ENCODE measurements at regions not wholly inside any gene's neighbourhood (a gene's known extent, or its start where the extent isn't known, plus 50 kb on each side); places are given as distances from the start of the nearest gene placed in this dataset.
A peak's percentile ranks its signal among the peaks of the same experiment; 100 is the strongest.

DNA sequence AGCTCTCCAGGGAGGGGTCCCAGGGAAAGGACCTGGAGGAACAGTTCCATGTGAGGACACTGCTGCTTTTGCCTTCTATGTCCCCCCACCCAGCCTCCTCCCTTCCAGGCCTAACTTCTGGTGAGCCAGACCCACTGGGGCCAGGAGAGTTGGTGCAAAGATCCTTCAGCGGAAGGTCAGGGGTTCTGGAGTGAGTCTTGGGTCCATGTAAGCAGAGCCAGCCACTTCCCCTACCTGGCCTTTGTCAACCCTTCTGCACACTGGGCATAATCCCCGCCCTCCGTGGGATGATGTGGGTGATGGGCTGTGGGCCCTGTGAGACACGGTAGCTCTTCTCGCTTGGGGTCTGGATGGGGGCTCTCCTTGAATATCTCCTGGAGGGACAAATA is 76.9 kb downstream of the RHOB start:
- DNase-seq, result no peak

DNA sequence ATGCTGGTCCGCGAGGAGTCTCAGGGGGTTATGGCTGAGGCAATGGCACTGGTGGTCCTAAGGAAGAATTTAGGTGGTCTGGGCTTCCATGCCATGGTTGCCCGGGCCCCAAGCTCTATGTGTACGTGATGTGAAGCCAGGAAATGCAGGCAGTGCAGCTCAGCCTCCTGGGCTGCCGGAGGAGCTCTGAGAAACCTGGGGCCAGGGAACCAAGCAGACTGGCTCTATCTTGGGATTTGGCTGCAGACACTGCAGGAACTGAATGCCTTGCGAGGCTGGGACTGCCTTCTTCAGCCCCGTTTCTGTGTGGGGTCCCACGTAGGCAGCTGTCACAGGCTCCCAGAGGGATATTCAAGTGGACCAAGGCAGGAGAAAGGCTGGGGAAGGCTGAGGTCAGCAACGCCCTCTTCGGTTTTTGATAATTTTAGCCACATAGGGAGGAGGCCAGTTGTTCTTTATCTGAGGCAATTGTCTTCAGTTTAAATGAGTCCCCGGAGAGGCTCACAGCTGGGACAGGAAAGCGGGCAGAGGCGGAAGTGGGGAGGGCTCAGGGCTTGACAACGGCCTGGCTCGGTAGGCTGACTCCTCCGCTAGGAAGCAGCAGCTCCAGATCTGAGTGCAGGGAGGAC is 77.7 kb downstream of the RHOB start:
- DNase-seq, result peak; percentile 12

GRCh38 chr2:20525041-20526035 is 78.5 kb downstream of the RHOB start:
- no peak for DNase-seq

GRCh38 chr2:20526160-20526559 is 79.3 kb downstream of the RHOB start:
- peak; percentile 35 for DNase-seq

DNA sequence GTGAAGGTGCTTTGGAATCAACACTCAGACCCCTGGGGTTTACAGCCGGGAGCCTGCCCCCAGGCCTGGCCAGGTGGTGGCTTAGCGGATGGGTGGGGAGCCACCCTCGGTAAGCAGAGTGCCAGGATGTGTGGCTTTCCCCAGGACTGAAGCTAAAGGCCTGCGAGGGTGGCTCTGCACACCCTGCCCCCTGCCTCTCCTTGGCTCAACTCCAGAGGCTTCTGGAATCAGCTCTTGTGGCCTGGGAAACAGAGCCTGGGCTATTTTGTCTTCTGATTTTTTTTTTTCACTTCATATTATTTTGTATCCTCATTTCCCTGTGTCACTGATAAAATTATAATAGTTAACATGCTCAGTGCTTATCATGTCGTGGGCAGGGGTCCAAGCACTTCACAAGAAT is 79.8 kb downstream of the RHOB start:
- peak; percentile 63 for DNase-seq

DNA sequence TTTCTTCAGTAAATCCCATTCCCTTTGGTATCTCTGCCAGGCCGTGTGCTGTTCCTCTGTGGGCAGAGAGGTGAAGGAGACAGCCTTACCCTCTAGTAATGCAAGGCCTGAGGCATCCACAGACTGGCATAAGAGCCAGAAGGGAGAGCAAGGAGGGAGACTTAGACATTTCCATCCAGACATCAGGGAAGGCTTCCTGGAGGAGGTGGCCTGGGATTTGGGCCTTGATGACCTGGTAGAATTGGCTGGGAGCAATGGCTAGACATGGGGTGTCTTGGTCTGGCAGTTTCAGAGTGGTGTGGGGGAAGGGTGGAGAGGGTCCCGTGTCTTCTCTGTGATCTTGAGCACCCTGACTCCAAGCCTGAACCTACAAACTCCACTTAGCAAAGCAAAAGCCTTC is 81.8 kb downstream of the RHOB start:
- DNase-seq, result no peak

GRCh38 chr2:20530520-20530919 is 83.6 kb downstream of the RHOB start:
- DNase-seq, result no peak

- DNase-seq, result no peak
Observed at GRCh38 chr2:20531633-20532262, 84.9 kb downstream of the RHOB start.

- no peak for DNase-seq
Observed at GRCh38 chr2:20532634-20533437, 86.0 kb downstream of the RHOB start.

- DNase-seq, result peak; percentile 6
Observed at GRCh38 chr2:20533993-20534622, 87.2 kb downstream of the RHOB start.

DNA sequence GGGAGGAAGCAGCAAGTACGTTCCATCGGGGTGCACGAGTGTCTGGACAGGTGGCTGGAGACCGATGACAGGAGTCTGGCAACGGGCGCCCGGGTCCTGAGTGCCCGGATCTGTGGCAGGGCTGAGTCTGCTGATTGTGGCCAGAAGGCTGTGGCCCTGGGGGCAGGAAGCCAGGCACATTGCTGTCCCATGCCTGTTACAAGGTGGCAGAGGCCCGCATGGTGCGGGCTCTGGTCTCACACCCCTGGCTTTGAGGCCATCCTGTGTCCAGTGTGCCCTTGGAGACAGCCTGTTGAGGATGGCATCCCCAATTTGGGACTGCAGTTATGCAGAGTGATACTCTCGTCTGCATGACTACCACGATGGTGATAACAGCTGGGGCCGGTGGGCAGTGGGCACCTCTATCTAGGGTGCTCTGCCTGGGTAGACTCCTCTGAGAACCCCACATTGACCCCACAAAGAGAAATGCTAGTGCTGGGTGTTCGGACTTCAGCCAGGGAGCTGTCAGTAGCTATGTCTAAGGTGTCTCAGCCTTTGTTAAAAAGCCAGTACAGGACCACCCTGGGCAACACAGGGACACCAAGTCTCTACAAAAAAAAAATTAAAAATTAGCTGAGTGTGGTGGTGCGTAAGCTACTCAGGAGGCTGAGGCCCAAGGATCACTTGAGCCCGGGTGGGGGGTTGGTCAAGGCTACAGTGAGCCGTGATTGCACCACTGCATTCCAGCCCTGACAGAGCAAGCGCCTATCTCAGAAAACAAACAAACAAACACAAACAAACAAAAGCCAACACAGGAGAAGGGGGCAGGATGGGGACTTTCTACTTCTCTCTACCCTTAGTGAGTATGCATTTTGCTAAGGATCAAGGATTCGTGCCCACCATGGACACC is 88.3 kb downstream of the RHOB start:
- DNase-seq, result no peak

DNA sequence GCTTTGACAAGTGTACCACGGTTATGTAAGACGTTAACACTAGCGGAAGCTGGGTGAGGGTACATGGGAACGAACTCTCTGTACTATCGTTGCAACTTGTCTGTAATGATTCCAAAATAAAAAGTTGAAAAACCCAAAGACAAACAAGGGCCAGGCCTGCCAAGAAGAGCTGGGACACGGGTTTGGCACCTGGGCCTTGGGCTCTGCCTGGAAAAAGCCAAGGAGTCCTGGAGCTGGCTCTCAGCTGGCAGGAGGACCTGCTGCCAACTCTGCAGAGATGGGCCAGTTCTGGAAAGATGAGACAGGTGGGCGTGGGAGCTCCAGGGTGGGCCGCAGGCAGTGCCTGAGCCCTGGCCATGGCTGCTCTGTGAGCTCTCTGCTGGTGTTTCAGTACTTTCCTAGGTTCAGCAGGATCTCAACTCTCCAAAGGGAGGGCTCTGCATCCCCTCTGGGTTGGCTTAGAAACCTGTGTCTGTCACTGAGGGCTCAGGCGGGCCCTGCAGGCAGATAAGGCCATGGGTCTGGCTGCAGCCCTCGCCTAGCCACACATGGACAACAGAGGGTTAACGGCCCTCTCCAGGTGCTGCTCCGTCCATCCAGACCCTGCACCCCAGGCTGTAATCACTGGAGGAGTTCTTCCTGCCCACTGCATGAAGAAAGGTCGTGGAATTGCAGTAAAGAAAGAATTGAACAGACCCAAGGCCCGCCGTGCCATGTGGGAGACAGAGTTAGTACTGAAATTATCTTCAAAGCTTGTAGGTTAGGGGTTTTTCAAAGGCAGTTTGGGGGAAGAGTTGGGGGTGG is 89.9 kb downstream of the RHOB start:
- DNase-seq, result no peak

DNA sequence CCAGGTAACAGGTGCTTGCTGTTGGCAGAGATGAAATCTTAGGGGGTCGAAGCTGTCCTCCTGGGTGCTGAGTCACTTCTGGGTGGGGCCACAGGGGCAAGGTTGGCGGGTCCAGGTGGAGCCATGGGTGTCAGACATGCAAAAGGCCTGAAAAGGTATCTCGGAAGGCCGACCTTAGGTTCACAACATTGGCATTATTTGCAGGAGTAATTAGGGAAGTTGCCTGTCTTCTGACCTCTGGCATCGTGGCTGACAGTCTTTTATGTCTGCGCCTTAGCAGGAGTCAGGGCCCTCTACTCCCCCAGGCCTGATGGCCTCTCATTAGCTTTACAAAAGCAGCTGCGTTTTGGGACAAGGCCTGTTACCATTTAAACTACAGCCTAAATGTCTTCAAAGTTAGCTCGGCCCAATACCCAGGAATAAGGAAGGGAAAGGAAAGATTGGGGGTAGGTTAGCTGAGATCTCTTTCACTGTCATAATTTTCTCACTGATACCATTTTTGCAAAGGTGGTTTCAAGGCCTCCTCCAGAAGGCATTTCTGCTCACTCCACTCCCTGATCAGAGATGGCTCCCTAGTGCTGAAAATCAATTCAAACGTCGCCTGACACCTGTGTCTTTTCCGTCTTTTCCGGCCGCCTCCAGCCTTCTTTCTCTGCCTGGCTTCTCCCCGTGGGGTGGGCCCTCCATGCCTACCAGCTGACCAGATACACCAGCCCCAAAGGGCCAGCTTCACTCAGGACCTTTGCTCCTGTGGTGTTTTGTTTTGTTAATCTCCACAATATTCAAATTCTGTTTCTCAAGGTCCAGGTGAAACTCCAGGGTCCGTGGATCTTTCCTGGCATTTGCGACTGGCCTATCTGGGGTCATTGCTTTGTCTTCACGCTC is 90.8 kb downstream of the RHOB start:
- peak; percentile 14 for DNase-seq

DNA sequence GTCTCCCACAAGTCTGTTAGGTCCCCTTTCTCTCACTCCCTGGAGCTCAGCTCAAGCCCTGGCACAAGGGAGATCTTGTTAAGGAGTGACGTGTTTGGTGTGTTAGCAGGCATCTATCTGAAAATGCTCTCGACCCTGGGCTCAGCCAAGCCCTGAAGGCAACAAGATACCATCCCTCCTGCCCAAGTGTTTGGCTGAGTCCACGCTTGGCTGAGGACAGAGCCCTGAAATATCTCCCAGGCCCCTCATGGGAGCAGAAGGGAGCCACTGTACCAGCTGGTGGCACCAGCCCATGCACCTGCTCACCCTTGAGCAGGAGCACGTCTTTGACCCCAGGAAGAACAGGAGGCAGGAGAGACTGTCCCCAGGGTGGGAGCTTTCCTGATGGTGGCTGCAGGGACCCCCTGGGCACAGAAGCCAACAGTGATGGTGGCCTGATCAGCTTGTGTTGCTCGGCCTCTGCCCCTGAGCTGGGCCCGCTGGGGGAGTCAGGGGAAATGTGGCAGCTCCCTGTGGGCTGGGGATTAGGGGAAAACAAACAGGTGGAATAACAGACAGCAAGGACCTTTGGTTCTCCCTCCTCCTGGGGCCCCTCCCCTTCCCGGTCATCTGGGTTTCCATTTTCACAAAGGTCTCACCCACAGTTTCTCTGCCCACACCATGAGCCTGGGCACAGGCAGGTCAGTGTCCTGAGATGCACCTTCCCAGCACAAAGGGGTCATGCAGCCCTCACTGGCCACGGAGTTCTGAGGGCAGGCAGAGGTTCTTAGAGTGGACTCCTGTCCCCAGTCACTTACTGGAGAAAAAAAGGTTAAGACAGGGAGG is 91.6 kb downstream of the RHOB start:
- DNase-seq, result peak; percentile 88

DNA sequence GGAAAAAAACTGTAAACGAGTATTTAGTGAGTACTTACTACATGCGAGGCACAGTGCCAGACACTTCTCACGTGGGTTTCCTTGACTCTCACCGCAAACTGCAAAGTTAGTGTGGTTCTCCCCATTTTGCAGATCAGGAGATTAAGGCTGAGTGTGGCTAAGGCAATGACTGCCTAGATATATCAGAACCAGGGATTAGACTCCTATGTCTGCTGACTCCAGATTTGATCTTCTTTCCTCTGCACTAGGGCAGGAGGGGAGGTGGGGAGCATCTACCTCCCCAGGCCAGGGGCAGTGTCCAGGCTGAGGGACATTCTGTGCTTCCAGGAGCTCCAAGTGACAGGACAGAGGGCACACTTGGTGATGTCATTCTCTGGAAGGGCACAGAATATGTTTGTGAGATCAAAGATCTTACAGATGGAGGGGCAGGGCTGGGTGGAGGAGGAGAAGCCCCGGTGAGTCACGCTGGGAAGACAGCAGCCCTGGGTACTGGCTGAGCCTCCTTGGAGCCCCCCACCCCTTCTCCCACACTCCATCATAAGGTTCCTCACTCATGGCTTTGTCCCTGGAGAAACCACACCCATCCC is 92.4 kb downstream of the RHOB start:
- peak; percentile 35 for DNase-seq

GRCh38 chr2:20539776-20540586 is 93.1 kb downstream of the RHOB start:
- DNase-seq, result no peak
